Astrocyte (in vitro differentiated cells and primary cell): ENCODE measurements at regions not wholly inside any gene's neighbourhood (a gene's known extent, or its start where the extent isn't known, plus 50 kb on each side); places are given as distances from the start of the nearest gene placed in this dataset.

Experiments used
- DNase-seq: peaks from one replicate; pipeline ENCODE4 v3.0.0-alpha.2; 2010; ENCODE audit warnings: low read depth
- FAIRE-seq: peaks from 2 replicates; lab custom pipeline; 2011; peaks lifted over from hg19 to GRCh38; lab: Jason Lieb, UNC
- H2AFZ ChIP-seq: 2 replicates; pipeline ENCODE4 v1.6.0; 2012; ENCODE audit warnings: low read depth, low read length, inconsistent platforms
- H3K27ac ChIP-seq: 2 replicates; pipeline ENCODE4 v1.5.1; 2011; ENCODE audit warnings: low read depth, low read length, inconsistent platforms
- H3K27me3 ChIP-seq: 2 replicates; pipeline ENCODE4 v1.6.0; 2011; ENCODE audit warnings: low read length, inconsistent platforms; ENCODE audit not compliant: insufficient read depth
- H3K36me3 ChIP-seq: 2 replicates; pipeline ENCODE4 v1.5.1; 2011; ENCODE audit warnings: low read length, inconsistent platforms; ENCODE audit not compliant: insufficient read depth
- H3K4me1 ChIP-seq: 2 replicates; pipeline ENCODE4 v1.5.1; 2011; ENCODE audit warnings: low read length, inconsistent platforms; ENCODE audit not compliant: insufficient read depth
- H3K4me2 ChIP-seq: 2 replicates; pipeline ENCODE4 v1.6.0; 2012; ENCODE audit warnings: low read length, inconsistent platforms
- H3K4me3 ChIP-seq: 2 replicates; pipeline ENCODE4 v1.5.1; 2011; ENCODE audit warnings: low read depth, mild to moderate bottlenecking, low read length, inconsistent platforms; ENCODE audit not compliant: insufficient read depth
- H3K79me2 ChIP-seq: 2 replicates; pipeline ENCODE4 v1.6.0; 2012; ENCODE audit warnings: mild to moderate bottlenecking, low read length, inconsistent platforms; ENCODE audit not compliant: insufficient read depth
- H3K9ac ChIP-seq: 2 replicates; pipeline ENCODE4 v1.6.0; 2012; ENCODE audit warnings: mild to moderate bottlenecking, low read length, inconsistent platforms
- H3K9me3 ChIP-seq: 2 replicates; pipeline ENCODE4 v1.5.1; 2012; ENCODE audit warnings: low read depth, mild to moderate bottlenecking, low read length, inconsistent platforms; ENCODE audit not compliant: insufficient read depth
- H4K20me1 ChIP-seq: 2 replicates; pipeline ENCODE4 v1.6.0; 2012; ENCODE audit warnings: low read length, inconsistent platforms; ENCODE audit not compliant: insufficient read depth
- H3K27ac Mint-ChIP-seq: one replicate; pipeline ENCODE4 v1.8.0; 2021; ENCODE audit warnings: mild to moderate bottlenecking, mixed read lengths; ENCODE audit not compliant: unreplicated experiment
- H3K27me3 Mint-ChIP-seq: one replicate; pipeline ENCODE4 v1.8.0; 2021; ENCODE audit warnings: low read depth, mixed read lengths; ENCODE audit not compliant: unreplicated experiment
- H3K36me3 Mint-ChIP-seq: one replicate; pipeline ENCODE4 v1.8.0; 2021; ENCODE audit warnings: low read depth, mixed read lengths; ENCODE audit not compliant: unreplicated experiment
- H3K4me1 Mint-ChIP-seq: one replicate; pipeline ENCODE4 v1.8.0; 2021; ENCODE audit warnings: low read depth, mixed read lengths; ENCODE audit not compliant: unreplicated experiment
- H3K4me3 Mint-ChIP-seq: one replicate; pipeline ENCODE4 v1.8.0; 2021; ENCODE audit warnings: mild to moderate bottlenecking, moderate library complexity, mixed read lengths; ENCODE audit not compliant: unreplicated experiment
- H3K9me3 Mint-ChIP-seq: one replicate; pipeline ENCODE4 v1.8.0; 2021; ENCODE audit warnings: mild to moderate bottlenecking, mixed read lengths; ENCODE audit not compliant: unreplicated experiment
- CTCF ChIP-seq: IDR thresholded peaks from 2 replicates; pipeline ENCODE4 v1.5.1; 2011; ENCODE audit warnings: low read depth, mild to moderate bottlenecking, inconsistent platforms, low read length, moderate library complexity; ENCODE audit not compliant: insufficient read depth
- EZH2 ChIP-seq: IDR thresholded peaks from 2 replicates; pipeline ENCODE4 v1.6.1; 2012; ENCODE audit warnings: mild to moderate bottlenecking, low read length, inconsistent platforms; ENCODE audit not compliant: insufficient read depth

GRCh38 chr5:148902478-148902877 lies 76.1 kb downstream of the ADRB2 start:
- TF ChIP-seq CTCF (no peak), EZH2 (no peak)
- Histone ChIP-seq H3K9ac (no peak overlapping the region), H4K20me1 (no peaks in the 10 kb centered on the region), H3K4me2 (no peak overlapping the region), H3K27me3 (no peaks in the 10 kb centered on the region), H3K4me3 (no peak overlapping the region), H3K79me2 (no peaks in the 10 kb centered on the region), H3K4me1 (no peaks in the 10 kb centered on the region), H3K36me3 (no peaks in the 10 kb centered on the region), H3K27ac (no peak overlapping the region), H2AFZ (no peak overlapping the region), H3K9me3 (no peaks in the 10 kb centered on the region)
- Mint-ChIP-seq H3K4me1 (no peaks in the 10 kb centered on the region), H3K27ac (no peak overlapping the region), H3K9me3 (no peaks in the 10 kb centered on the region), H3K4me3 (no peak overlapping the region), H3K27me3 (peaks cover 13% of the 10 kb centered on the region), H3K36me3 (no peaks in the 10 kb centered on the region)
- no peak for DNase-seq
- no peak for FAIRE-seq

- H3K4me1 ChIP-seq: peaks cover under 1% of the 10 kb centered on the region
- H4K20me1 ChIP-seq: no peaks in the 10 kb centered on the region
- H3K4me3 ChIP-seq: no peak overlapping the region
- no peak overlapping the region for H3K4me2 ChIP-seq
- H3K9me3 Mint-ChIP-seq: no peaks in the 10 kb centered on the region
- no peaks in the 10 kb centered on the region for H3K36me3 Mint-ChIP-seq
- no peak overlapping the region for H3K27ac ChIP-seq
- H3K4me3 Mint-ChIP-seq: no peak overlapping the region
- no peak overlapping the region for H3K27ac Mint-ChIP-seq
- FAIRE-seq (no peak), DNase-seq (no peak)
- H3K27me3 ChIP-seq: no peaks in the 10 kb centered on the region
- H3K9me3 ChIP-seq: no peaks in the 10 kb centered on the region
- peaks cover 13% of the 10 kb centered on the region for H3K27me3 Mint-ChIP-seq
- H3K79me2 ChIP-seq: no peaks in the 10 kb centered on the region
- no peak overlapping the region for H2AFZ ChIP-seq
- no peak overlapping the region for H3K9ac ChIP-seq
- H3K4me1 Mint-ChIP-seq: no peaks in the 10 kb centered on the region
- TF ChIP-seq EZH2 (no peak), CTCF (no peak)
- H3K36me3 ChIP-seq: no peaks in the 10 kb centered on the region
These were observed 77.2 kb downstream of the ADRB2 start for GRCh38 chr5:148903587-148903986.

GRCh38 chr5:148904440-148904839 lies 78.0 kb downstream of the ADRB2 start:
- Histone ChIP-seq H4K20me1 (no peaks in the 10 kb centered on the region), H3K4me1 (peaks cover 4% of the 10 kb centered on the region), H3K27ac (no peak overlapping the region), H3K36me3 (no peaks in the 10 kb centered on the region), H3K79me2 (no peaks in the 10 kb centered on the region), H3K9me3 (no peaks in the 10 kb centered on the region), H3K27me3 (no peaks in the 10 kb centered on the region), H3K9ac (no peak overlapping the region), H3K4me2 (no peak overlapping the region), H2AFZ (no peak overlapping the region), H3K4me3 (no peak overlapping the region)
- no peak for TF ChIP-seq CTCF
- TF ChIP-seq EZH2: no peak
- no peak overlapping the region for H3K4me3 Mint-ChIP-seq
- peaks cover 13% of the 10 kb centered on the region for H3K27me3 Mint-ChIP-seq
- no peak for FAIRE-seq
- DNase-seq: no peak
- H3K27ac Mint-ChIP-seq: no peak overlapping the region
- no peaks in the 10 kb centered on the region for H3K36me3 Mint-ChIP-seq
- no peaks in the 10 kb centered on the region for H3K4me1 Mint-ChIP-seq
- no peaks in the 10 kb centered on the region for H3K9me3 Mint-ChIP-seq
